GM12878 (cell line): ENCODE measurements at regions not wholly inside any gene's neighbourhood (a gene's known extent, or its start where the extent isn't known, plus 50 kb on each side); places are given as distances from the start of the nearest gene placed in this dataset.

Experiments used
- ATAC-seq: fragments of 200-7000 bp; cut with Tn5 transposase; 3 replicates; pipeline ENCODE4 v1.9.1; 2020; ENCODE audit warnings: mild to moderate bottlenecking, moderate library complexity
- BruUV-seq: library from RNA; stranded (reverse); fragments of 400-500 nt; replicated peaks from 2 replicates; lab custom pipeline; 2021; lab: Mats Ljungman, UMichigan
- CTCF ChIA-PET: fragments of 300-600 bp; sonication (Branson Sonifier 250); formaldehyde crosslinking; extraction: SDS; loops from one replicate; lab custom pipeline; 2021; ENCODE audit warnings: inconsistent platforms; lab: Yijun Ruan, JAX
- POLR2A ChIA-PET: fragments of 350-600 bp; formaldehyde crosslinking; extraction: SDS; loops from one replicate; lab custom pipeline; 2021; ENCODE audit warnings: inconsistent platforms; lab: Charles Lee
- RAD21 ChIA-PET: fragments of 300-600 bp; sonication (Branson Sonifier 250); formaldehyde crosslinking; loops from one replicate; lab custom pipeline; 2023; ENCODE audit warnings: antibody characterized with exemption; ENCODE audit not compliant: unreplicated experiment; lab: Charles Lee
- SMC1A ChIA-PET: fragments of 300-600 bp; sonication (Branson Sonifier 250); formaldehyde crosslinking; loops from one replicate; lab custom pipeline; 2023; ENCODE audit not compliant: unreplicated experiment, uncharacterized antibody; lab: Charles Lee
- DNase-seq: peaks from one replicate; pipeline ENCODE4 v3.0.0-alpha.2; 2011; ENCODE audit warnings: low read depth, low spot score
- FAIRE-seq: peaks from 3 replicates; lab custom pipeline; 2011; peaks lifted over from hg19 to GRCh38; lab: Jason Lieb, UNC
- H2AFZ ChIP-seq: 2 replicates; pipeline ENCODE4 v1.6.0; 2011; ENCODE audit warnings: low read depth, low read length, control low read depth; ENCODE audit not compliant: control insufficient read depth
- H3K27ac ChIP-seq: 2 replicates; pipeline ENCODE4 v1.5.1; 2011; ENCODE audit warnings: control low read depth; ENCODE audit not compliant: control insufficient read depth, insufficient read depth
- H3K27me3 ChIP-seq, 2 experiments: replicated peaks in 1 of 2; 2 replicates each; pipeline versions ENCODE4 v1.6.0 to v1.6.1; 2011; ENCODE audit warnings: low read length in 1 of 2; ENCODE audit not compliant: control insufficient read depth in 2 of 2, insufficient read depth in 2 of 2
- H3K36me3 ChIP-seq, 2 experiments: 2 replicates each; pipeline ENCODE4 v1.5.1; 2011; ENCODE audit warnings: low read length in 1 of 2; ENCODE audit not compliant: control insufficient read depth in 2 of 2, insufficient read depth in 2 of 2
- H3K4me1 ChIP-seq: 2 replicates; pipeline ENCODE4 v1.6.1; 2011; ENCODE audit warnings: mild to moderate bottlenecking, low read length, moderate library complexity, mixed read lengths; ENCODE audit not compliant: control insufficient read depth, insufficient read depth
- H3K4me2 ChIP-seq: 2 replicates; pipeline ENCODE4 v1.6.0; 2011; ENCODE audit warnings: control low read depth; ENCODE audit not compliant: control insufficient read depth, insufficient read depth
- H3K4me3 ChIP-seq: fragments of 200-600 bp; sonication (generic); 2 replicates; pipeline ENCODE4 v1.5.1; 2016
- H3K79me2 ChIP-seq: 2 replicates; pipeline ENCODE4 v1.6.0; 2011; ENCODE audit warnings: low read length; ENCODE audit not compliant: control insufficient read depth, insufficient read depth
- H3K9ac ChIP-seq: 2 replicates; pipeline ENCODE4 v1.8.0; 2011; ENCODE audit warnings: low read length, control low read depth, mixed read lengths; ENCODE audit not compliant: control insufficient read depth, insufficient read depth
- H3K9me3 ChIP-seq: replicated peaks from 3 replicates; pipeline ENCODE4 v1.5.1; 2011; ENCODE audit warnings: mild to moderate bottlenecking, low read length; ENCODE audit not compliant: control insufficient read depth, insufficient read depth
- H4K20me1 ChIP-seq: 2 replicates; pipeline ENCODE4 v1.6.0; 2011; ENCODE audit not compliant: control insufficient read depth, insufficient read depth
- CBX3 ChIP-seq: fragments of 200-600 bp; sonication (generic); IDR thresholded peaks from 2 replicates; pipeline ENCODE4 v1.6.1; 2016; ENCODE audit warnings: low read depth, borderline replicate concordance
- CREB1 ChIP-seq: IDR thresholded peaks from 2 replicates; pipeline ENCODE4 v1.6.1; 2012; ENCODE audit warnings: low read depth, mild to moderate bottlenecking, inconsistent platforms
- POLR2AphosphoS5 ChIP-seq: IDR thresholded peaks from 2 replicates; pipeline ENCODE4 v1.6.1; 2011; ENCODE audit warnings: mild to moderate bottlenecking, low read length, inconsistent platforms
- STAT1 ChIP-seq: fragments of 450-650 bp; conservative IDR thresholded peaks from 2 replicates; pipeline ENCODE4 v1.6.1; 2014; ENCODE audit warnings: antibody characterized with exemption, mild to moderate bottlenecking
- ZNF207 ChIP-seq: fragments of 450-650 bp; IDR thresholded peaks from 2 replicates; pipeline ENCODE4 v1.6.1; 2014; ENCODE audit warnings: antibody characterized with exemption, mild to moderate bottlenecking, borderline replicate concordance
- ZZZ3 ChIP-seq: IDR thresholded peaks from 2 replicates; pipeline ENCODE4 v1.6.1; 2011; ENCODE audit warnings: low read depth; ENCODE audit not compliant: control insufficient read depth, insufficient read length
- WGBS: methylation state at CpG from one replicate; pipeline ENCODE4 v1.1.6; 2016; ENCODE audit warnings: low lambda C conversion rate; ENCODE audit not compliant: insufficient replicate concordance, insufficient coverage; ENCODE audit errors: missing lambda C conversion rate; 5-methylcytosine and 5-hydroxymethylcytosine counted together
- in situ Hi-C: fragments of 300-500 bp; cut with MboI; formaldehyde crosslinking; loops from 9 replicates; pipeline ENCODE4 v1.14.3; 2018; ENCODE audit warnings: mixed read lengths
- intact Hi-C: fragments of 100-400 bp; cut with micrococcal nuclease; formaldehyde crosslinking; loops from one replicate; pipeline ENCODE4 v1.14.2; 2022; ENCODE audit not compliant: unreplicated experiment
- TF ChIP-seq, protein P1 (sequence below): fragments of 450-650 bp; conservative IDR thresholded peaks from 2 replicates; pipeline ENCODE4 v1.6.1; 2017; ENCODE audit warnings: mild to moderate bottlenecking, moderate library complexity

DNA sequence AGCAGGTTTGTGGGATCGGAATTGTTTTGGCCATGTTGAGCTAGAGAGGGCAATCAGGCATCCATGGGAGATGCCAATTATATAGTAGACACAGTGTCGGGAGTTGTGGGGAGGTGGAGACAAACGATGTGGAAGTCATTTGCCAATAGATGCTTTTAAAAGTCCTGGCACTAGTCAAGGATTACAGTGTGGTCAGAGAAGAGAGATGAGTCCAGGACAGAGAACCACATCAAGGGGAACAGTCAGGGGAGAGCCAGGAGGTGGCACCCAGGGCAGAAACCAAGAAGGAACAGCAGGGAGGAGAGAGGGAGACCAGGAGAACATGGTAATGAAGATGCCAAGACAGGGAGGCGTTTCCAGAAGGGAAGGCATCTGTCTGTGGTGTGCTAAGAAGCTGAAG lies 81.2 kb downstream of the ARL4C start:
- ATAC-seq (no peak), DNase-seq (no peak), FAIRE-seq (no peak)
- POLR2A ChIA-PET = no interaction called here
- H3K9me3 ChIP-seq = no peaks in the 10 kb centered on the region
- H4K20me1 ChIP-seq = no peaks in the 10 kb centered on the region
- in situ Hi-C loops = no loop called here
- BruUV-seq = no TSS peak
- H3K4me2 ChIP-seq = no peak overlapping the region
- 23% methylated on average over 4 of the region's 4 CpGs for WGBS
- H3K36me3 ChIP-seq = no peaks in the 10 kb centered on the region
- no peaks in the 10 kb centered on the region for H3K27me3 ChIP-seq
- RAD21 ChIA-PET = no interaction called here
- SMC1A ChIA-PET = no interaction called here
- CTCF ChIA-PET = no interaction called here
- H3K4me3 ChIP-seq = no peak overlapping the region
- no peaks in the 10 kb centered on the region for H3K79me2 ChIP-seq
- no peak overlapping the region for H3K9ac ChIP-seq
- no peak for TF ChIP-seq STAT1
- no peak for TF ChIP-seq CBX3
- no peak for TF ChIP-seq ZNF207
- no peak for TF ChIP-seq CREB1
- no peak for TF ChIP-seq ZZZ3
- intact Hi-C loops = no loop called here
- peaks cover 7% of the 10 kb centered on the region for H3K4me1 ChIP-seq
- no peak overlapping the region for H3K27ac ChIP-seq
- no peak overlapping the region for H2AFZ ChIP-seq

DNA sequence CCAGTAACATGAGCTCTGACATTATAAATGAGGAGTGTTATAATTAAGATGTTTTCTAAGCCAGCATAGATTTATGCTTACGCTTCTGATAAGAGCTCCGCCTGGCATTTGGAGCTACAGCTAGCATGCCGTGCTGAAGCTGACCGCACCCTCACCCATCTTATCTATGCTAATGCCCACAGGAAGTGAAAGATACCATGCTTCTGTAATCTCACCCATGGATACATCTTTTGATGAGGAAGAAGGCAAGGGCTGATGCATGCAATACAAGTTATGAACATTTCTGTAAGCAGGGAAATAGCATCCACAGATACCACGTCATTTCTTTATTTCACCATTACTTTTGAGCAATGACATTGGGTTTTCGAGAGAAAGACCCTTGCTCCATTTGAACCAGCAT lies 82.3 kb downstream of the ARL4C start:
- TF ChIP-seq, protein P1, sequence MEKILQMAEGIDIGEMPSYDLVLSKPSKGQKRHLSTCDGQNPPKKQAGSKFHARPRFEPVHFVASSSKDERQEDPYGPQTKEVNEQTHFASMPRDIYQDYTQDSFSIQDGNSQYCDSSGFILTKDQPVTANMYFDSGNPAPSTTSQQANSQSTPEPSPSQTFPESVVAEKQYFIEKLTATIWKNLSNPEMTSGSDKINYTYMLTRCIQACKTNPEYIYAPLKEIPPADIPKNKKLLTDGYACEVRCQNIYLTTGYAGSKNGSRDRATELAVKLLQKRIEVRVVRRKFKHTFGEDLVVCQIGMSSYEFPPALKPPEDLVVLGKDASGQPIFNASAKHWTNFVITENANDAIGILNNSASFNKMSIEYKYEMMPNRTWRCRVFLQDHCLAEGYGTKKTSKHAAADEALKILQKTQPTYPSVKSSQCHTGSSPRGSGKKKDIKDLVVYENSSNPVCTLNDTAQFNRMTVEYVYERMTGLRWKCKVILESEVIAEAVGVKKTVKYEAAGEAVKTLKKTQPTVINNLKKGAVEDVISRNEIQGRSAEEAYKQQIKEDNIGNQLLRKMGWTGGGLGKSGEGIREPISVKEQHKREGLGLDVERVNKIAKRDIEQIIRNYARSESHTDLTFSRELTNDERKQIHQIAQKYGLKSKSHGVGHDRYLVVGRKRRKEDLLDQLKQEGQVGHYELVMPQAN = no peak
- TF ChIP-seq POLR2AphosphoS5 = no peak
- ChIA-PET CTCF (no interaction called here), RAD21 (no interaction called here), SMC1A (no interaction called here), POLR2A (no interaction called here)
- H2AFZ ChIP-seq = no peak overlapping the region
- H3K9me3 ChIP-seq = no peaks in the 10 kb centered on the region
- H3K79me2 ChIP-seq = no peaks in the 10 kb centered on the region
- WGBS = 80% methylated on average over 6 of the region's 6 CpGs
- H3K27ac ChIP-seq = no peak overlapping the region
- no peak overlapping the region for H3K4me2 ChIP-seq
- H3K4me1 ChIP-seq = peaks cover 7% of the 10 kb centered on the region
- no peaks in the 10 kb centered on the region for H3K27me3 ChIP-seq
- no peaks in the 10 kb centered on the region for H3K36me3 ChIP-seq
- in situ Hi-C loops = no loop called here
- FAIRE-seq (no peak), DNase-seq (no peak), ATAC-seq (no peak)
- intact Hi-C loops = loop anchor here (5.0 kb wide), 1 partner anchor 78 kb away; no protein-coding TSS in a partner anchor
- no TSS peak for BruUV-seq
- no peak overlapping the region for H3K9ac ChIP-seq
- no peaks in the 10 kb centered on the region for H4K20me1 ChIP-seq
- no peak overlapping the region for H3K4me3 ChIP-seq
